CD14-positive monocyte (primary cell): ENCODE measurements at regions not wholly inside any gene's neighbourhood (a gene's known extent, or its start where the extent isn't known, plus 50 kb on each side); places are given as distances from the start of the nearest gene placed in this dataset.
"Not testable (repeated sequence)": the region's sequence is repeated elsewhere in the genome, so short reads cannot be mapped to it uniquely, and the experiment has no call there.

Source experiments
- DNase-seq, 3 donors: peaks; one replicate each; pipeline ENCODE4 v3.0.0-alpha.2; 2011 to 2022
- H2AFZ ChIP-seq: 2 replicates; pipeline ENCODE4 v1.6.0; 2012; ENCODE audit warnings: mild to moderate bottlenecking, low read depth, low read length, inconsistent platforms; ENCODE audit not compliant: insufficient read depth, poor library complexity, severe bottlenecking
- H3K27ac ChIP-seq, 2 donors: 1 replicate in 1 of 2; 2 replicates in 1 of 2; pipeline ENCODE4 v1.5.1; 2012 to 2013; ENCODE audit warnings: low read length in 2 of 2, control low read depth in 1 of 2, inconsistent platforms in 1 of 2, low read depth in 1 of 2, mild to moderate bottlenecking in 1 of 2
- H3K27me3 ChIP-seq, 2 donors: one replicate each; pipeline versions ENCODE4 v1.6.0 to v1.6.1; 2011 to 2013; ENCODE audit warnings: low read length in 2 of 2; ENCODE audit not compliant: control insufficient read depth in 2 of 2, insufficient read depth in 2 of 2
- H3K36me3 ChIP-seq, 2 donors: replicated peaks in 1 of 2; 1 replicate in 1 of 2; 2 replicates in 1 of 2; pipeline versions ENCODE4 v1.5.1 to v1.6.1; 2012 to 2013; ENCODE audit warnings: low read length in 2 of 2, control low read depth in 1 of 2, inconsistent platforms in 1 of 2, mild to moderate bottlenecking in 1 of 2; ENCODE audit not compliant: insufficient read depth in 2 of 2, control insufficient read depth in 1 of 2
- H3K4me1 ChIP-seq, 2 donors: 1 replicate in 1 of 2; 2 replicates in 1 of 2; pipeline versions ENCODE4 v1.5.1 to v1.6.1; 2012 to 2013; ENCODE audit warnings: low read length in 2 of 2, control low read depth in 1 of 2, inconsistent platforms in 1 of 2, mild to moderate bottlenecking in 1 of 2, moderate library complexity in 1 of 2; ENCODE audit not compliant: insufficient read depth in 2 of 2, control insufficient read depth in 1 of 2
- H3K4me2 ChIP-seq: replicated peaks from 2 replicates; pipeline ENCODE3; 2012; ENCODE audit warnings: low read length, moderate library complexity, mild to moderate bottlenecking; ENCODE audit not compliant: poor library complexity, severe bottlenecking; ENCODE audit errors: extremely low read depth
- H3K4me3 ChIP-seq, 3 experiments: fragments of 200-600 bp in 1 of 3; sonication (generic) in 1 of 3; replicated peaks in 1 of 3; 1 replicate in 2 of 3; 2 replicates in 1 of 3; pipeline ENCODE4 v1.5.1; 2011 to 2013; ENCODE audit warnings: low read length in 3 of 3, mild to moderate bottlenecking in 3 of 3, control low read depth in 2 of 3, low read depth in 2 of 3, inconsistent platforms in 1 of 3, moderate library complexity in 1 of 3
- H3K79me2 ChIP-seq: 2 replicates; pipeline ENCODE4 v1.6.0; 2012; ENCODE audit warnings: mild to moderate bottlenecking, control low read depth, inconsistent platforms, low read length, moderate library complexity; ENCODE audit not compliant: insufficient read depth
- H3K9ac ChIP-seq: 2 replicates; pipeline ENCODE4 v1.6.0; 2017; ENCODE audit warnings: low read length, mild to moderate bottlenecking; ENCODE audit not compliant: insufficient read depth, poor library complexity, severe bottlenecking
- H3K9me3 ChIP-seq, 2 donors: replicated peaks in 1 of 2; 1 replicate in 1 of 2; 2 replicates in 1 of 2; pipeline versions ENCODE4 v1.5.1 to v1.6.1; 2012 to 2013; ENCODE audit warnings: low read length in 2 of 2, control low read depth in 1 of 2; ENCODE audit not compliant: control insufficient read depth in 1 of 2, insufficient read depth in 1 of 2
- H4K20me1 ChIP-seq: 2 replicates; pipeline ENCODE4 v1.6.0; 2012; ENCODE audit warnings: mild to moderate bottlenecking, low read length, control low read depth, moderate library complexity; ENCODE audit not compliant: insufficient read depth
- H3K27ac Mint-ChIP-seq, 7 donors: one replicate each; pipeline ENCODE4 v1.8.0; 2020; ENCODE audit warnings: mild to moderate bottlenecking in 7 of 7, mixed read lengths in 7 of 7, moderate library complexity in 6 of 7, inconsistent platforms in 2 of 7
- H3K27me3 Mint-ChIP-seq, 3 donors: one replicate each; pipeline ENCODE4 v1.8.0; 2021 to 2022; ENCODE audit warnings: low read depth in 3 of 3, mild to moderate bottlenecking in 3 of 3, mixed read lengths in 3 of 3, moderate library complexity in 3 of 3, inconsistent platforms in 1 of 3
- H3K36me3 Mint-ChIP-seq, 2 donors: one replicate each; pipeline ENCODE4 v1.8.0; 2020; ENCODE audit warnings: mixed read lengths in 2 of 2, inconsistent platforms in 1 of 2, mild to moderate bottlenecking in 1 of 2
- H3K4me1 Mint-ChIP-seq: one replicate; pipeline ENCODE4 v1.8.0; 2020; ENCODE audit warnings: mild to moderate bottlenecking, mixed read lengths
- H3K4me3 Mint-ChIP-seq, 2 donors: one replicate each; pipeline ENCODE4 v1.8.0; 2020; ENCODE audit warnings: mild to moderate bottlenecking in 2 of 2, mixed read lengths in 2 of 2, moderate library complexity in 1 of 2
- H3K9me3 Mint-ChIP-seq, 7 donors: one replicate each; pipeline ENCODE4 v1.8.0; 2020 to 2022; ENCODE audit warnings: mixed read lengths in 7 of 7, mild to moderate bottlenecking in 6 of 7, moderate library complexity in 6 of 7, inconsistent platforms in 2 of 7
- WGBS: methylation state at CpG from one replicate; pipeline ENCODE4 v1.1.5; 2013; ENCODE audit warnings: missing lambda C conversion rate; ENCODE audit not compliant: insufficient coverage; 5-methylcytosine and 5-hydroxymethylcytosine counted together
- intact Hi-C, 2 donors: fragments of 100-400 bp; cut with micrococcal nuclease; formaldehyde crosslinking; loops; one replicate each; pipeline versions ENCODE4 v1.15.0 to v1.15.1; 2023
- TF ChIP-seq, protein P1 (sequence below): fragments of 200-600 bp; IDR thresholded peaks from one replicate; pipeline ENCODE4 v1.8.0; 2022; ENCODE audit warnings: antibody characterized with exemption, mild to moderate bottlenecking

DNA sequence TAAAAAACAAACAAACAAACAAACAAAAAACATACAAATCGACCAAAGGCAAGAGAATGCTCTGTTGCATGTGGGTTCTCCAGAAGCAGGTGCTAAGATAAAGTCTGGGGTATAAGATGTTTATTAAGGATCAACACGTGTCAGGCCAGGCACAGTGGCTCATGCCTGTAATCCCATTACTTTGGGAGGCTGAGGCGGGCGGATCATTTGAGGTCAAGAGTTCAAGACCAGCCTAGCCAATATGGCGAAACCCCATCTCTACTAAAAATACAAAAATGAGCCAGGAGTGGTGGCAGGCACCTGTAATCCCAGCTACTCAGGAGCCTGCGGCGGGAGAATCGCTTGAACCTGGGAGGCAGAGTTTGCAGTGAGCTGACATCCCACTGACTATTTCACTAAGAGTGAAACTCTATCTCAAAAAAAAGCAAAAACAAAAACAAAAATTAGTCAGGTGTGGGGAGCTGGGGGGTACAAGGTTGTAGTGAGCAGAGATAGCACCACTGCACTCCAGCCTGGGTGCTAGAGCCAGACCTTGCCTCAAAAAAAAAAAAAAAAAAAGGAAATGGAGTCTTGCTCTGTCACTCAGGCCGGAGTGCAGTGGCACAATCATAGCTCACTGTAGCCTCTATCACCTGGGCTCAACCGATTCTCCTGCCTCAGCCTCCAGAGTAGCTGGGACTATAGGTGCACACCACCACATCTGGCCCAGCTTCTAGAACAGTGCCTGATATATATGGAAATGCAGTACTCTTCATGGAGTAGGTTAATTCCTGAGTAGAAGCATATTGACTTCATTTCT is 86.8 kb upstream of the JARID2 start:
- H3K4me2 ChIP-seq = no peak overlapping the region

DNA sequence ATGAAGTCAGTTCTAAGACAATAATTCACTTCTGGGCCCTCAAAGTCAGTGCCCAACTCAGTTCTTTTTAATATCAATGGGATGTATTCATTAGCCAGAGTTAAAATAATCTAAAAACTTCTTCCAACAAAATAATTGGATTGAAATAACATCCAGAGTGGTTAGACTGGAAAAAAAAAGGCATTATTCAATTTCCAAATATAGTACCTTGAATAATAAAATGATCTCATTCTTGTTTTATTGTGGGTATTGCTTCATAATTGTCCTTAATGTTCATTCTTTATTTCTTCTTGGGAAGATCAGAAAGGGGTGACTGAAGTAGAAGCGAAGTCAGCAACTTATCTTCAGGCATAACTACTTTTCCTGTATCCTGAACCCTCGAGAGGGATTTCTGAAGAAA is 85.1 kb upstream of the JARID2 start:
- Mint-ChIP-seq H3K36me3 (no peaks in the 10 kb centered on the region), H3K4me1 (no peaks in the 10 kb centered on the region), H3K9me3 (no peaks in the 10 kb centered on the region), H3K27ac (no peak overlapping the region), H3K4me3 (no peak overlapping the region), H3K27me3 (peaks cover 0 to 3% (median 0%) of the 10 kb centered on the region in 3 donors)
- H3K4me2 ChIP-seq = no peak overlapping the region
- TF ChIP-seq, protein P1, sequence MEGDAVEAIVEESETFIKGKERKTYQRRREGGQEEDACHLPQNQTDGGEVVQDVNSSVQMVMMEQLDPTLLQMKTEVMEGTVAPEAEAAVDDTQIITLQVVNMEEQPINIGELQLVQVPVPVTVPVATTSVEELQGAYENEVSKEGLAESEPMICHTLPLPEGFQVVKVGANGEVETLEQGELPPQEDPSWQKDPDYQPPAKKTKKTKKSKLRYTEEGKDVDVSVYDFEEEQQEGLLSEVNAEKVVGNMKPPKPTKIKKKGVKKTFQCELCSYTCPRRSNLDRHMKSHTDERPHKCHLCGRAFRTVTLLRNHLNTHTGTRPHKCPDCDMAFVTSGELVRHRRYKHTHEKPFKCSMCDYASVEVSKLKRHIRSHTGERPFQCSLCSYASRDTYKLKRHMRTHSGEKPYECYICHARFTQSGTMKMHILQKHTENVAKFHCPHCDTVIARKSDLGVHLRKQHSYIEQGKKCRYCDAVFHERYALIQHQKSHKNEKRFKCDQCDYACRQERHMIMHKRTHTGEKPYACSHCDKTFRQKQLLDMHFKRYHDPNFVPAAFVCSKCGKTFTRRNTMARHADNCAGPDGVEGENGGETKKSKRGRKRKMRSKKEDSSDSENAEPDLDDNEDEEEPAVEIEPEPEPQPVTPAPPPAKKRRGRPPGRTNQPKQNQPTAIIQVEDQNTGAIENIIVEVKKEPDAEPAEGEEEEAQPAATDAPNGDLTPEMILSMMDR = no peak
- no peak for DNase-seq
- H4K20me1 ChIP-seq = no peaks in the 10 kb centered on the region
- no peak overlapping the region for H3K4me3 ChIP-seq
- no peak overlapping the region for H3K9ac ChIP-seq
- H3K9me3 ChIP-seq = no peaks in the 10 kb centered on the region
- no peak overlapping the region for H2AFZ ChIP-seq
- no peaks in the 10 kb centered on the region for H3K36me3 ChIP-seq
- no peak overlapping the region for H3K27ac ChIP-seq
- no peaks in the 10 kb centered on the region for H3K79me2 ChIP-seq
- no peaks in the 10 kb centered on the region for H3K4me1 ChIP-seq
- no CpG with 5 or more reads among the region's 2 CpGs for WGBS
- no peaks in the 10 kb centered on the region for H3K27me3 ChIP-seq
- intact Hi-C loops = no loop called here

More for the DNA sequence above, 86.8 kb upstream of the JARID2 start:
- Mint-ChIP-seq H3K4me3 (no peak overlapping the region), H3K36me3 (no peaks in the 10 kb centered on the region), H3K27ac (no peak overlapping the region), H3K4me1 (no peaks in the 10 kb centered on the region), H3K9me3 (peaks cover 0 to 3% (median 0%) of the 10 kb centered on the region in 7 donors), H3K27me3 (peaks cover 0 to 3% (median 0%) of the 10 kb centered on the region in 3 donors)
- Histone ChIP-seq H3K9ac (no peak overlapping the region), H3K79me2 (no peaks in the 10 kb centered on the region), H2AFZ (no peak overlapping the region), H3K4me3 (no peak overlapping the region), H4K20me1 (no peaks in the 10 kb centered on the region), H3K4me1 (no peaks in the 10 kb centered on the region), H3K9me3 (no peaks in the 10 kb centered on the region), H3K27me3 (no peaks in the 10 kb centered on the region), H3K36me3 (no peaks in the 10 kb centered on the region), H3K27ac (no peak overlapping the region)
- TF ChIP-seq, protein P1 = no peak
- intact Hi-C loops = no loop called here
- 97% methylated on average over 6 of the region's 10 CpGs for WGBS
- DNase-seq = no peak

DNA sequence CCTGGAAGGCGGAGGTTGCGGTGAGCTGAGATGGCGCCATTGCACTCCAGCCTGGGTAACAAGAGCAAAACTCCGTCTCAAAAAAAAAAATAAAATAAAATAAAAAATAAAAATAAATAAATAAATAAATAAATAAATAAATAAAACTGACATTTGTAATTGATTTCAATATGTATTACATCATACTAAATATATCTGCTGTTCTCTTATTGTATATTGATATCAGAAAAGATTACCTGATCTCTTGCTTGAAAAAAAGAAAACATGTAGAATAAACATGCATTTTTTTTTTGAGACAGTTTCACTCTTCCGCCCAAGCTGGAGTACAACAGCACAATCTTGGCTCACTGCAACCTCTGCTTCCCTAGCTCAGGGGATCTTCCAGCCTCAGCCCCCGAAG is 81.0 kb upstream of the JARID2 start:
- H4K20me1 ChIP-seq, H3K36me3 ChIP-seq, DNase-seq, H3K4me3 Mint-ChIP-seq, H3K36me3 Mint-ChIP-seq, H3K79me2 ChIP-seq, intact Hi-C loops, H3K4me3 ChIP-seq, H3K9me3 Mint-ChIP-seq, H2AFZ ChIP-seq, H3K9ac ChIP-seq, H3K27ac Mint-ChIP-seq, H3K27me3 Mint-ChIP-seq, H3K9me3 ChIP-seq, H3K27ac ChIP-seq, H3K27me3 ChIP-seq, H3K4me2 ChIP-seq: not testable (repeated sequence)
- peaks cover 9 to 11% of the 10 kb centered on the region in 2 donors for H3K4me1 ChIP-seq
- peaks cover 13% of the 10 kb centered on the region for H3K4me1 Mint-ChIP-seq
- 100% methylated on average over 1 of the region's 6 CpGs for WGBS
